Endothelial cell of umbilical vein (primary cell): ENCODE measurements at regions not wholly inside any gene's neighbourhood (a gene's known extent, or its start where the extent isn't known, plus 50 kb on each side); places are given as distances from the start of the nearest gene placed in this dataset.

Experiments
- BruUV-seq: library from RNA; stranded (reverse); fragments of 400-500 nt; replicated peaks from 2 replicates; lab custom pipeline; 2021; lab: Mats Ljungman, UMichigan
- CTCF ChIA-PET: fragments of 300-600, 350-600 bp; sonication (Branson Sonifier 250); formaldehyde crosslinking; loops from one replicate; lab custom pipeline; 2021; ENCODE audit warnings: antibody characterized with exemption, inconsistent platforms; lab: Charles Lee
- POLR2A ChIA-PET: fragments of 300-600, 350-600 bp; sonication (Branson Sonifier 250); formaldehyde crosslinking; loops from one replicate; lab custom pipeline; 2021; ENCODE audit warnings: antibody characterized with exemption, inconsistent platforms; lab: Charles Lee
- DNase-seq: peaks from one replicate; pipeline ENCODE4 v3.0.0-alpha.2; 2011; ENCODE audit warnings: low read depth, low spot score
- FAIRE-seq: peaks from 2 replicates; lab custom pipeline; 2011; peaks lifted over from hg19 to GRCh38; lab: Jason Lieb, UNC
- H2AFZ ChIP-seq: 2 replicates; pipeline ENCODE4 v1.6.0; 2012; ENCODE audit warnings: low read depth, low read length, control low read depth, inconsistent platforms
- H3K27ac ChIP-seq: 2 replicates; pipeline ENCODE4 v1.5.1; 2011; ENCODE audit warnings: low read depth, mild to moderate bottlenecking, control low read depth, low read length, moderate library complexity; ENCODE audit not compliant: insufficient read depth
- H3K27me3 ChIP-seq, 2 experiments: 2 replicates each; pipeline versions ENCODE4 v1.6.0 to v1.6.1; 2011; ENCODE audit warnings: low read length in 2 of 2, mixed read lengths in 1 of 2; ENCODE audit not compliant: control insufficient read depth in 2 of 2, insufficient read depth in 2 of 2
- H3K36me3 ChIP-seq, 2 experiments: 2 replicates in 1 of 2; 3 replicates in 1 of 2; pipeline ENCODE4 v1.5.1; 2011; ENCODE audit warnings: low read length in 2 of 2, mild to moderate bottlenecking in 1 of 2, moderate library complexity in 1 of 2; ENCODE audit not compliant: control insufficient read depth in 2 of 2, insufficient read depth in 2 of 2; ENCODE audit errors: extremely low read depth in 1 of 2
- H3K4me1 ChIP-seq: 3 replicates; pipeline ENCODE4 v1.5.1; 2011; ENCODE audit warnings: mild to moderate bottlenecking, low read length; ENCODE audit not compliant: control insufficient read depth, insufficient read depth; ENCODE audit errors: extremely low read depth
- H3K4me2 ChIP-seq: 2 replicates; pipeline ENCODE4 v1.6.1; 2011; ENCODE audit warnings: low read length, control low read depth, mixed read lengths; ENCODE audit not compliant: insufficient read depth
- H3K4me3 ChIP-seq, 3 experiments: fragments of 200-600 bp in 1 of 3; sonication (generic), shearing (Covaris generic) in 1 of 3; replicated peaks in 1 of 3; 2 replicates each; pipeline ENCODE4 v1.5.1; 2011 to 2016; ENCODE audit warnings: control low read depth in 3 of 3, low read length in 3 of 3, mild to moderate bottlenecking in 2 of 3, inconsistent platforms in 1 of 3, low read depth in 1 of 3, moderate library complexity in 1 of 3; ENCODE audit not compliant: insufficient read depth in 1 of 3
- H3K79me2 ChIP-seq: 2 replicates; pipeline ENCODE4 v1.6.0; 2012; ENCODE audit warnings: low read length, inconsistent platforms; ENCODE audit not compliant: control insufficient read depth, insufficient read depth
- H3K9ac ChIP-seq: replicated peaks from 2 replicates; pipeline ENCODE3; 2011; ENCODE audit warnings: low read length, control low read depth; ENCODE audit not compliant: insufficient read depth; ENCODE audit errors: extremely low read depth
- H3K9me1 ChIP-seq: replicated peaks from 3 replicates; pipeline ENCODE4 v1.6.0; 2011; ENCODE audit warnings: mild to moderate bottlenecking, low read length; ENCODE audit not compliant: control insufficient read depth, insufficient read depth; ENCODE audit errors: extremely low read depth
- H3K9me3 ChIP-seq: replicated peaks from 2 replicates; pipeline ENCODE4 v1.5.1; 2012; ENCODE audit warnings: low read length, inconsistent platforms; ENCODE audit not compliant: control insufficient read depth, insufficient read depth
- H4K20me1 ChIP-seq: replicated peaks from 2 replicates; pipeline ENCODE3; 2011; ENCODE audit warnings: mild to moderate bottlenecking, low read length; ENCODE audit not compliant: control insufficient read depth, insufficient read depth; ENCODE audit errors: extremely low read depth
- CTCF ChIP-seq, 2 donors: IDR thresholded peaks; 1 replicate in 1 of 2; 2 replicates in 1 of 2; pipeline ENCODE4 v1.5.1; 2011; ENCODE audit warnings: low read length in 2 of 2, mild to moderate bottlenecking in 2 of 2, moderate library complexity in 2 of 2, control low read depth in 1 of 2, inconsistent platforms in 1 of 2, low read depth in 1 of 2; ENCODE audit not compliant: insufficient read depth in 1 of 2; ENCODE audit errors: extremely low read depth in 1 of 2
- FOS ChIP-seq: IDR thresholded peaks from 2 replicates; pipeline ENCODE4 v1.6.1; 2011; ENCODE audit warnings: mild to moderate bottlenecking, low read length, moderate library complexity, borderline replicate concordance; ENCODE audit not compliant: insufficient read depth
- GATA2 ChIP-seq: IDR thresholded peaks from 2 replicates; pipeline ENCODE4 v1.7.0; 2011; ENCODE audit warnings: low read depth, mild to moderate bottlenecking, moderate library complexity, mixed read lengths, low read length; ENCODE audit not compliant: insufficient read length, insufficient read depth
- JUN ChIP-seq: IDR thresholded peaks from 2 replicates; pipeline ENCODE4 v1.6.1; 2011; ENCODE audit warnings: borderline replicate concordance, low read depth; ENCODE audit not compliant: insufficient read length, insufficient read depth
- MAX ChIP-seq: IDR thresholded peaks from 2 replicates; pipeline ENCODE4 v1.6.1; 2011; ENCODE audit not compliant: insufficient read depth, insufficient read length
- POLR2A ChIP-seq: IDR thresholded peaks from 2 replicates; pipeline ENCODE4 v1.6.1; 2012; ENCODE audit warnings: low read depth, mild to moderate bottlenecking, control low read depth, low read length
- POLR2AphosphoS5 ChIP-seq: IDR thresholded peaks from 2 replicates; pipeline ENCODE4 v1.6.1; 2012; ENCODE audit warnings: low read depth, mild to moderate bottlenecking, control low read depth, low read length, moderate library complexity; ENCODE audit not compliant: insufficient read depth
- dilution Hi-C: fragments of 300-500 bp; cut with MboI; formaldehyde crosslinking; loops from one replicate; pipeline ENCODE4 v1.15.0; 2019; ENCODE audit warnings: low sequenced_read_pairs; ENCODE audit not compliant: extremely low pct_ligation_motif_present
- intact Hi-C: fragments of 100-400 bp; cut with micrococcal nuclease; formaldehyde crosslinking; loops from one replicate; pipeline ENCODE4 v1.10.0; 2022

DNA sequence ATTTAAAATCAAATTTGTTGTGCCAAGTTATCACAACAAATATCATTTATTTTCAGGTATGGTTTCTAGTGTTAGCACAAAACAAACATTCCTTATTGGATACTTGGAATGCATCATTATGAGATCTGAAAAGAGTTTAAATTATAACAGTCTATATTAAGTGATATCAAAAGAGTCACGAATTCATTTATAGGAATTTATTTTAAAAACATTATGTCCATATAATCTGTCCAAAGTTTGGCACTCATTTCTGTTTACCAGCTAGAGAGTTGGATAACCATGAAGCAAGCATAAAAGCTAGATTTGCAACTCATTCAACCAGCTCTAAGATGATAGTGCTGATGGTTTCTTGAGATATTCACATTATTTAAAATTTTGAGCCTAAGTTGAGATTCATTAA is 453.2 kb downstream of the DOK5 start:
- CTCF ChIA-PET: no interaction called here
- DNase-seq (no peak), FAIRE-seq (no peak)
- Histone ChIP-seq H3K4me2 (no peak overlapping the region), H3K9me1 (no peaks in the 10 kb centered on the region), H3K4me1 (no peaks in the 10 kb centered on the region), H3K9ac (no peak overlapping the region), H3K9me3 (no peaks in the 10 kb centered on the region), H3K79me2 (no peaks in the 10 kb centered on the region), H2AFZ (no peak overlapping the region), H4K20me1 (no peaks in the 10 kb centered on the region), H3K36me3 (no peaks in the 10 kb centered on the region), H3K27me3 (no peaks in the 10 kb centered on the region), H3K4me3 (no peak overlapping the region), H3K27ac (no peak overlapping the region)
- TF ChIP-seq POLR2AphosphoS5 (no peak), GATA2 (no peak), MAX (no peak)
- intact Hi-C loops: no loop called here
- POLR2A ChIA-PET: no interaction called here
- dilution Hi-C loops: no loop called here
- no TSS peak for BruUV-seq

DNA sequence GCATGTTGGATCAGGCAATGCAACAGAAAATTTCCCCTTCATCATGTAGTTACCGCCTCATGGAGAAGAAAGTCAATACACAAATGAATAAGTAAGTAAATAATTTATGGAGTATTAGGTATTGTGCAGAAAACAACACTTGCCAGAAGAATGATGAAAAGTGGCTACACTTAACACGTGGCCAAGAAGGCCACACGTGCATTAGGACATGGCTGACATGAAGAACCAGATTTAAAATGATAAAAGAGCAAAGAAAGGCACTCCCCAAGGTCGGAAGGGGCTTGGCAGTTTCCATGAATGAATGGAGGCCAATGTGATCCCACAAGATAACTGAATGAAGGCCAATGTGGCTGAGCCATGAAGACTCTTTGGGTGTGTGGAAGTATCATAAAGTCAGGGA is 447.2 kb downstream of the DOK5 start:
- Histone ChIP-seq H3K4me3 (no peak overlapping the region), H2AFZ (no peak overlapping the region), H3K4me1 (no peaks in the 10 kb centered on the region), H3K4me2 (no peak overlapping the region), H3K36me3 (no peaks in the 10 kb centered on the region), H3K27ac (no peak overlapping the region), H3K9me3 (peaks cover 2% of the 10 kb centered on the region), H3K27me3 (no peaks in the 10 kb centered on the region), H3K9ac (no peak overlapping the region), H3K79me2 (no peaks in the 10 kb centered on the region), H3K9me1 (no peaks in the 10 kb centered on the region), H4K20me1 (no peaks in the 10 kb centered on the region)
- POLR2A ChIA-PET: no interaction called here
- FAIRE-seq (no peak), DNase-seq (no peak)
- TF ChIP-seq GATA2 (no peak), FOS (no peak), CTCF (IDR thresholded peaks at IDR 0.05; ENCODE audit: extremely low read depth in 1 of 2, insufficient read depth in 1 of 2, low read depth in 1 of 2, low read length in 2 of 2) (no peak), POLR2A (no peak), JUN (no peak), MAX (peak; percentile 7)
- dilution Hi-C loops (no loop called here), intact Hi-C loops (no loop called here)
- CTCF ChIA-PET: no interaction called here
- no TSS peak for BruUV-seq
